ENCODE measurements at regions not wholly inside any gene's neighbourhood (a gene's known extent, or its start where the extent isn't known, plus 50 kb on each side); places are given as distances from the start of the nearest gene placed in this dataset.

- ATAC-seq: no peak
- TF ChIP-seq OSR1 (CRISPR knock-in tag; IDR thresholded peaks at IDR 0.05) (no peak), RARB (CRISPR knock-in tag; IDR thresholded peaks at IDR 0.05) (no peak), CSDC2 (CRISPR knock-in tag; IDR thresholded peaks at IDR 0.05) (no peak), PATZ1 (CRISPR knock-in tag; IDR thresholded peaks at IDR 0.05; ENCODE audit: borderline replicate concordance) (no peak), ARNTL (CRISPR knock-in tag; IDR thresholded peaks at IDR 0.05; ENCODE audit: borderline replicate concordance, low read depth) (no peak), ESRRG (CRISPR knock-in tag; IDR thresholded peaks at IDR 0.05) (no peak), ISL1 (CRISPR knock-in tag; IDR thresholded peaks at IDR 0.05) (no peak), TCF4 (CRISPR knock-in tag; IDR thresholded peaks at IDR 0.05; ENCODE audit: borderline replicate concordance) (no peak), PPARA (CRISPR knock-in tag; IDR thresholded peaks at IDR 0.05; ENCODE audit: borderline replicate concordance) (no peak), TSHZ2 (CRISPR knock-in tag; IDR thresholded peaks at IDR 0.05) (no peak), SNAI2 (CRISPR knock-in tag; IDR thresholded peaks at IDR 0.05) (no peak), ZFP30 (CRISPR knock-in tag; IDR thresholded peaks at IDR 0.05) (no peak), ZNF8 (CRISPR knock-in tag; IDR thresholded peaks at IDR 0.05) (no peak), ZNF565 (CRISPR knock-in tag; conservative IDR thresholded peaks at IDR 0.05; ENCODE audit: low read depth) (no peak), GLIS3 (CRISPR knock-in tag; IDR thresholded peaks at IDR 0.05) (no peak), ZNF70 (CRISPR knock-in tag; IDR thresholded peaks at IDR 0.05) (no peak)
- TF ChIP-seq, protein P1, sequence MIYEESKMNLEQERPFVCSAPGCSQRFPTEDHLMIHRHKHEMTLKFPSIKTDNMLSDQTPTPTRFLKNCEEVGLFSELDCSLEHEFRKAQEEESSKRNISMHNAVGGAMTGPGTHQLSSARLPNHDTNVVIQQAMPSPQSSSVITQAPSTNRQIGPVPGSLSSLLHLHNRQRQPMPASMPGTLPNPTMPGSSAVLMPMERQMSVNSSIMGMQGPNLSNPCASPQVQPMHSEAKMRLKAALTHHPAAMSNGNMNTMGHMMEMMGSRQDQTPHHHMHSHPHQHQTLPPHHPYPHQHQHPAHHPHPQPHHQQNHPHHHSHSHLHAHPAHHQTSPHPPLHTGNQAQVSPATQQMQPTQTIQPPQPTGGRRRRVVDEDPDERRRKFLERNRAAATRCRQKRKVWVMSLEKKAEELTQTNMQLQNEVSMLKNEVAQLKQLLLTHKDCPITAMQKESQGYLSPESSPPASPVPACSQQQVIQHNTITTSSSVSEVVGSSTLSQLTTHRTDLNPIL (CRISPR knock-in tag; IDR thresholded peaks at IDR 0.05; ENCODE audit: low read depth): no peak
These were observed 54.2 kb upstream of the ZNF267 start for GRCh38 chr16:31819386-31819785.

GRCh38 chr16:31819948-31820347 lies 53.7 kb upstream of the ZNF267 start:
- ATAC-seq: no peak

More at GRCh38 chr16:31819948-31820347, 53.7 kb upstream of the ZNF267 start:
- TF ChIP-seq ZNF70 (CRISPR knock-in tag; IDR thresholded peaks at IDR 0.05) (no peak), PPARA (CRISPR knock-in tag; IDR thresholded peaks at IDR 0.05; ENCODE audit: borderline replicate concordance) (no peak), ZNF565 (CRISPR knock-in tag; conservative IDR thresholded peaks at IDR 0.05; ENCODE audit: low read depth) (no peak), PATZ1 (CRISPR knock-in tag; IDR thresholded peaks at IDR 0.05; ENCODE audit: borderline replicate concordance) (no peak), ZFP30 (CRISPR knock-in tag; IDR thresholded peaks at IDR 0.05) (no peak), RARB (CRISPR knock-in tag; IDR thresholded peaks at IDR 0.05) (no peak), SNAI2 (CRISPR knock-in tag; IDR thresholded peaks at IDR 0.05) (no peak), TCF4 (CRISPR knock-in tag; IDR thresholded peaks at IDR 0.05; ENCODE audit: borderline replicate concordance) (no peak), ISL1 (CRISPR knock-in tag; IDR thresholded peaks at IDR 0.05) (no peak), ZC3H10 (CRISPR knock-in tag; IDR thresholded peaks at IDR 0.05) (no peak), TOX (CRISPR knock-in tag; IDR thresholded peaks at IDR 0.05; ENCODE audit: borderline replicate concordance) (no peak), TSHZ2 (CRISPR knock-in tag; IDR thresholded peaks at IDR 0.05) (no peak), BACH2 (CRISPR knock-in tag; IDR thresholded peaks at IDR 0.05; ENCODE audit: borderline replicate concordance) (no peak), ZNF8 (CRISPR knock-in tag; IDR thresholded peaks at IDR 0.05) (no peak), OSR1 (CRISPR knock-in tag; IDR thresholded peaks at IDR 0.05) (no peak)
- TF ChIP-seq, protein P1 (CRISPR knock-in tag; IDR thresholded peaks at IDR 0.05; ENCODE audit: low read depth): no peak

Data from SK-N-SH treated with all-trans-retinoic acid at 6 μM for 48 hours (cell line).